ENCODE measurements at regions not wholly inside any gene's neighbourhood (a gene's known extent, or its start where the extent isn't known, plus 50 kb on each side); places are given as distances from the start of the nearest gene placed in this dataset.
A peak's percentile ranks its signal among the peaks of the same experiment; 100 is the strongest.

DNA sequence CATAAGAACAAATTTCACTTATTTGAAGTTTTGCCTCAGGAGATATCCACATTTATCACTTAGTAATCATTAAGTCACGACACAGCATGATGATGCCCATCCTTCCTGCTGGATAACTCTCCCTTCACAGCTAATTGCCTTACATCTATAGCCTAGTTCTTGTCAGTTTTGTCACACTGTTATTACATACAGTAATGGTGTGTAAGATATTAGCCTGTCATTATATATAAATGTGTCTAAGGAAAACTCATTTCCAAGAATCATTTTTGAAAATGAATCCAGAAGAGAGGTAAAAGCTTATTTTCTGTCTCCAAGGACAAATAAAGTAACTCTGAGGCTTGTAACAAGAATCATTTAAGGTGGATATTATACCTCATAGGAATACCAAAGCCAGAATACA is 193.2 kb upstream of the ARID2 start:
- 75 to 90% (median 78%) methylated on average over 1 of the region's 1 CpG for WGBS, 3 donors
- Histone ChIP-seq H3K4me1 (no peaks in the 10 kb centered on the region), H3K4me3 (no peak overlapping the region), H3K27me3 (ENCODE audit: insufficient read depth in 3 of 3, low read length in 2 of 3) (no peaks in the 10 kb centered on the region), H3K36me3 (ENCODE audit: insufficient read depth in 1 of 2, low read depth in 1 of 2) (no peaks in the 10 kb centered on the region), H3K27ac (no peak overlapping the region), H3K9me3 (no peaks in the 10 kb centered on the region)
- TF ChIP-seq, protein P1, sequence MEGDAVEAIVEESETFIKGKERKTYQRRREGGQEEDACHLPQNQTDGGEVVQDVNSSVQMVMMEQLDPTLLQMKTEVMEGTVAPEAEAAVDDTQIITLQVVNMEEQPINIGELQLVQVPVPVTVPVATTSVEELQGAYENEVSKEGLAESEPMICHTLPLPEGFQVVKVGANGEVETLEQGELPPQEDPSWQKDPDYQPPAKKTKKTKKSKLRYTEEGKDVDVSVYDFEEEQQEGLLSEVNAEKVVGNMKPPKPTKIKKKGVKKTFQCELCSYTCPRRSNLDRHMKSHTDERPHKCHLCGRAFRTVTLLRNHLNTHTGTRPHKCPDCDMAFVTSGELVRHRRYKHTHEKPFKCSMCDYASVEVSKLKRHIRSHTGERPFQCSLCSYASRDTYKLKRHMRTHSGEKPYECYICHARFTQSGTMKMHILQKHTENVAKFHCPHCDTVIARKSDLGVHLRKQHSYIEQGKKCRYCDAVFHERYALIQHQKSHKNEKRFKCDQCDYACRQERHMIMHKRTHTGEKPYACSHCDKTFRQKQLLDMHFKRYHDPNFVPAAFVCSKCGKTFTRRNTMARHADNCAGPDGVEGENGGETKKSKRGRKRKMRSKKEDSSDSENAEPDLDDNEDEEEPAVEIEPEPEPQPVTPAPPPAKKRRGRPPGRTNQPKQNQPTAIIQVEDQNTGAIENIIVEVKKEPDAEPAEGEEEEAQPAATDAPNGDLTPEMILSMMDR (IDR thresholded peaks at IDR 0.05): no peak
- no peak for DNase-seq
- ATAC-seq: no peak
- intact Hi-C loops (cut with DNase I): no loop called here

DNA sequence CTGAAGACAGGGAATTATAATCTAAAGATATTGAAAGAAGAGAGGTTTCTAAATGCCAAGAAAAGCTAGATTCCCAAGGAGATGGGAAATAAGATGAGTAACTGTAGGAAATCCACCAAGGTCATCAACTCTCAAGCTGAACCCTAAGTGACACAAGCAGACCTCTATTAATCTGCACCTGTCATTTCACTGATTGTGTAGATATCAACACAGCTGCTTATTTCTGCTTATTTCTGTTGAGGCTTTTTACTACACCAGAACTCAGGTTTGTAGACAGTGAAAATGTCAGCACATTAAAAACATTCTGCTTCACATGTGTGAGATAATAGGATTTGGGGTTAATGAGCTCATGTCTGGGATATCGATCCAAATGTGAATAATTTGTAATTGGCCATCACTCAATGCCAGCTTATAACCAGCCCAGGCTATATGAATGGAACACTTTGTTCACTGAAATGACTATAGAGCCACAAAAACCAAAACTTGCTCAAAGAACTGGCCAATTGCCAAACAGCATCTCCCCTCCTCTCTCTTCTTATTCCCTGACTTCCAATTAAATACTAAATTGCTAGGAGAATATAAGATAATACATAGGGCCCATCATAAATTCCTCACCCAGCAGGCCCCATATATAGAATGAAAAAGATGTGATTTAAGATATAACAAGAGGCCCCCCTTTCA is 188.7 kb upstream of the ARID2 start:
- 35 to 40% (median 37%) methylated on average over 1 of the region's 1 CpG for WGBS, 3 donors
- TF ChIP-seq, protein P1 (IDR thresholded peaks at IDR 0.05): no peak
- intact Hi-C loops (cut with DNase I): loop anchor here in 1 of 2 donors (5.0 kb wide), 1 partner anchor 186 kb away; the partner anchor contains the start of gene ARID2

DNA sequence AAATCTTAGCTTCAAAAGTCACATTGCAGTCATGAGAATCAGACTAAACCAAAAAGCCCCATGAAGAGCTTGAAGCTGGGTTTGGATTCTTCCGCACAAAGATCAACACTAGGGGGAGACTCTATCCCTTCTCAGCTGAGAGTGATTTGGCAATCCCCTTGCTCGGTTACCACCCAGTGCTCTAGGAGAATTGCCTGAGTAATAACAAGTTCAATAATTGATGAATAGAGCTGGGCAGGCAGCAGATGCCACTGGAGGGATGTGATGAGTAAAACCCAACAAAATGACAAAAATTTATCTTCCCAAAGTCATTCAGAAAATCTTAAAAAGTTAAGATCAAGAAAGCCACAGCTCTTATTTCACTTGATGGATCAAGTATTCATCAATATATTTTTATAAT is 185.6 kb upstream of the ARID2 start:
- no peaks in the 10 kb centered on the region for H3K4me1 ChIP-seq
- DNase-seq (no peak), ATAC-seq (peak; percentile 86 to 96 (median 90))
- intact Hi-C loops (cut with DNase I): loop anchor here in 1 of 2 donors (5.0 kb wide), 1 partner anchor 183 kb away; the partner anchor contains the start of gene ARID2
- TF ChIP-seq, protein P1 (IDR thresholded peaks at IDR 0.05): peak; percentile 83
- no peaks in the 10 kb centered on the region for H3K9me3 ChIP-seq
- H3K27me3 ChIP-seq (ENCODE audit: insufficient read depth in 3 of 3, low read length in 2 of 3): no peaks in the 10 kb centered on the region
- H3K36me3 ChIP-seq (ENCODE audit: insufficient read depth in 1 of 2, low read depth in 1 of 2): no peaks in the 10 kb centered on the region
- H3K4me3 ChIP-seq: no peak overlapping the region
- no peak overlapping the region for H3K27ac ChIP-seq
- 1 to 2% (median 1%) methylated on average over 2 of the region's 2 CpGs for WGBS, 3 donors

More for the DNA sequence above, 188.7 kb upstream of the ARID2 start:
- ATAC-seq: no peak
- Histone ChIP-seq H3K27me3 (ENCODE audit: insufficient read depth in 3 of 3, low read length in 2 of 3) (no peaks in the 10 kb centered on the region), H3K4me3 (no peak overlapping the region), H3K36me3 (ENCODE audit: insufficient read depth in 1 of 2, low read depth in 1 of 2) (no peaks in the 10 kb centered on the region), H3K4me1 (no peaks in the 10 kb centered on the region), H3K9me3 (no peaks in the 10 kb centered on the region), H3K27ac (no peak overlapping the region)
- DNase-seq: no peak

DNA sequence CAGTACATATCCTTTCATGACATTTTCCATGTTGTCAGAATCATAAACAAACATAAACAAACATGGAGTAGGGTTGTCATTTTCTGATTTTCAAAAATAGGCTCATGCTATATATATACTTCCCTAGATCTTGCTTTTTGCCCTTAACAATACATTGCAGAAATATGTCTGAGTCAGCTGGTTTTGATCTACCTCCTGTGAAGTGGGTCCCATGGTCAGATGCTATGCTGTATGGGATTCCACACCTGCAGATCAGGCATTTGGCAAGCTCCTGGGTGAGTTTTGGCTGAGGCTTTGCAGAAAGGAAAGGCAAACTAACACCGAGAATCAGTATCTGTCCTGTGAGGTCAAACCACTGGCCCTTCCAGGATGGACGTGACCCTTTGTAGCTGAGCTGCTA is 183.0 kb upstream of the ARID2 start:
- 83 to 87% (median 86%) methylated on average over 2 of the region's 2 CpGs for WGBS, 3 donors
- Histone ChIP-seq H3K9me3 (no peaks in the 10 kb centered on the region), H3K27me3 (ENCODE audit: insufficient read depth in 3 of 3, low read length in 2 of 3) (no peaks in the 10 kb centered on the region), H3K27ac (no peak overlapping the region), H3K4me1 (no peaks in the 10 kb centered on the region), H3K36me3 (ENCODE audit: insufficient read depth in 1 of 2, low read depth in 1 of 2) (no peaks in the 10 kb centered on the region), H3K4me3 (no peak overlapping the region)
- ATAC-seq: no peak
- no peak for DNase-seq
- intact Hi-C loops (cut with DNase I): loop anchor here in 1 of 2 donors (5.0 kb wide), 1 partner anchor 181 kb away; the partner anchor contains the start of gene ARID2
- TF ChIP-seq, protein P1 (IDR thresholded peaks at IDR 0.05): no peak
